ENCODE measurements at regions not wholly inside any gene's neighbourhood (a gene's known extent, or its start where the extent isn't known, plus 50 kb on each side); places are given as distances from the start of the nearest gene placed in this dataset.
"Not testable (repeated sequence)": the region's sequence is repeated elsewhere in the genome, so short reads cannot be mapped to it uniquely, and the experiment has no call there.

DNA sequence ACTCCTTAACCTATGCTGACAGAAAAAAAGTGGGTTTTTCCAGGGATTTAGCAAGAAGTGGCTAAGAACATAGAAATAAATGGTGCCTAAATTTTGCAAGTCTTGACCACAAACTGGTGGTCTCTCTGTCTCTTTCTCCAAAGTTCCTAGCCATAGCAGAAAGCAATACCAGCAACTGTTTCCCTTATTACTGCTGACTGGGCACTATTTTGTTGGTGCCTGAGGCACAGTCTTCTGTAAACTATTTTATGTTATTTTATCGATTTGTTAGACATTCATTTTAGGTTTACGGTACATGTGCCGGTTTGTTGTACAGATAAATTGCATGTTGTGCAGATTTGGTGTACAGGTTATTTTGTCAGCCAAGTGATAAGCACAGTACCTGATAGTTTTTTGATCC is 234.6 kb upstream of the TECRL start:
- no peaks in the 10 kb centered on the region for H3K27me3 ChIP-seq (ENCODE audit: insufficient read depth, poor library complexity, severe bottlenecking)
- H3K36me3 ChIP-seq (ENCODE audit: low read depth): no peaks in the 10 kb centered on the region
- no peaks in the 10 kb centered on the region for H3K4me1 ChIP-seq (ENCODE audit: insufficient read depth, poor library complexity, severe bottlenecking)
- ATAC-seq (ENCODE audit: low read depth) (no peak), DNase-seq (ENCODE audit: low spot score) (no peak)
- H3K9me3 ChIP-seq (ENCODE audit: severe bottlenecking): no peaks in the 10 kb centered on the region
- H3K4me3 ChIP-seq (ENCODE audit: severe bottlenecking): no peak overlapping the region
- TF ChIP-seq, protein P1, sequence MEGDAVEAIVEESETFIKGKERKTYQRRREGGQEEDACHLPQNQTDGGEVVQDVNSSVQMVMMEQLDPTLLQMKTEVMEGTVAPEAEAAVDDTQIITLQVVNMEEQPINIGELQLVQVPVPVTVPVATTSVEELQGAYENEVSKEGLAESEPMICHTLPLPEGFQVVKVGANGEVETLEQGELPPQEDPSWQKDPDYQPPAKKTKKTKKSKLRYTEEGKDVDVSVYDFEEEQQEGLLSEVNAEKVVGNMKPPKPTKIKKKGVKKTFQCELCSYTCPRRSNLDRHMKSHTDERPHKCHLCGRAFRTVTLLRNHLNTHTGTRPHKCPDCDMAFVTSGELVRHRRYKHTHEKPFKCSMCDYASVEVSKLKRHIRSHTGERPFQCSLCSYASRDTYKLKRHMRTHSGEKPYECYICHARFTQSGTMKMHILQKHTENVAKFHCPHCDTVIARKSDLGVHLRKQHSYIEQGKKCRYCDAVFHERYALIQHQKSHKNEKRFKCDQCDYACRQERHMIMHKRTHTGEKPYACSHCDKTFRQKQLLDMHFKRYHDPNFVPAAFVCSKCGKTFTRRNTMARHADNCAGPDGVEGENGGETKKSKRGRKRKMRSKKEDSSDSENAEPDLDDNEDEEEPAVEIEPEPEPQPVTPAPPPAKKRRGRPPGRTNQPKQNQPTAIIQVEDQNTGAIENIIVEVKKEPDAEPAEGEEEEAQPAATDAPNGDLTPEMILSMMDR (IDR thresholded peaks at IDR 0.05; ENCODE audit: poor library complexity, severe bottlenecking): no peak
- H3K27ac ChIP-seq (ENCODE audit: poor library complexity, severe bottlenecking): no peak overlapping the region

DNA sequence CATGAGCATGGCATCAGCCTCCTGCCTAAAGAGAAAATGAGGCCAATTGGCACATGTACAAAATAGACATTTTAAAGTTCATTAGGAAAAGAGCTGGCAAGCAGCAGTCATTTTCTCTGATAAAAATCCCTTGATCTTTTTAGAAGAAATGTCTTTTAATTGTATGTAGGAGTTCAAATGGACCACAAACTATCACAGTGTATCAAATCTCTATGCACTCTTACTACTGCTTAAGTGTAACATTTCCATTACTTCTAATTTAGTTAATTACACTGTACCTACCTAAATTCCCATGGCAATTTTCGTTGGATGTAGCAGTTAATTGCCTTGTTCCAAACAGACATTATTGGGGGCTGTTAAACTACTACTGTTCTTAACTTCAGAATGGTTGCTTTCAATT is 233.7 kb upstream of the TECRL start:
- Histone ChIP-seq H3K4me1 (ENCODE audit: insufficient read depth, poor library complexity, severe bottlenecking) (no peaks in the 10 kb centered on the region), H3K27ac (ENCODE audit: poor library complexity, severe bottlenecking) (no peak overlapping the region), H3K27me3 (ENCODE audit: insufficient read depth, poor library complexity, severe bottlenecking) (no peaks in the 10 kb centered on the region), H3K4me3 (ENCODE audit: severe bottlenecking) (no peak overlapping the region), H3K9me3 (ENCODE audit: severe bottlenecking) (no peaks in the 10 kb centered on the region), H3K36me3 (ENCODE audit: low read depth) (no peaks in the 10 kb centered on the region)
- DNase-seq (ENCODE audit: low spot score): no peak
- TF ChIP-seq, protein P1 (IDR thresholded peaks at IDR 0.05; ENCODE audit: poor library complexity, severe bottlenecking): no peak
- no peak for ATAC-seq (ENCODE audit: low read depth)

DNA sequence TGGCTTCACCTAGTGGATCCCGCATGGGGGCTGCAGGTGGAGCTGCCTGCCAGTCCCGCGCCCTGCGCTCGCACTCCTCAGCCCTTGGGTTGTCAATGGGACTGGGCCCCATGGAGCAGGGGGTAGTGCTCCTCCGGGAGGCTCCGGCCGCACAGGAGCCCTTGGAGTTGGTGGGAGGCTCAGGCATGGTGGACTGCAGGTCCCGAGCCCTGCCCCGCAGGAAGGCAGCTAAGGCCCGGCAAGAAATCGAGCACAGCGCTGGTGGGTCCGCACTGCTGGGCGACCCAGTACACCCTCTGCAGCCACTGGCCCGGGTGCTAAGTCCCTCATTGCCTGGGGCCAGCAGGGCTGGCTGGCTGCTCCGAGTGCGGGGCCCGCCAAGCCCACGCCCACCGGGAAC is 231.2 kb upstream of the TECRL start:
- not testable (repeated sequence) for DNase-seq (ENCODE audit: low spot score); H3K4me3 ChIP-seq (ENCODE audit: severe bottlenecking); H3K27me3 ChIP-seq (ENCODE audit: insufficient read depth, poor library complexity, severe bottlenecking); H3K36me3 ChIP-seq (ENCODE audit: low read depth); ATAC-seq (ENCODE audit: low read depth); H3K9me3 ChIP-seq (ENCODE audit: severe bottlenecking); H3K4me1 ChIP-seq (ENCODE audit: insufficient read depth, poor library complexity, severe bottlenecking); H3K27ac ChIP-seq (ENCODE audit: poor library complexity, severe bottlenecking)

DNA sequence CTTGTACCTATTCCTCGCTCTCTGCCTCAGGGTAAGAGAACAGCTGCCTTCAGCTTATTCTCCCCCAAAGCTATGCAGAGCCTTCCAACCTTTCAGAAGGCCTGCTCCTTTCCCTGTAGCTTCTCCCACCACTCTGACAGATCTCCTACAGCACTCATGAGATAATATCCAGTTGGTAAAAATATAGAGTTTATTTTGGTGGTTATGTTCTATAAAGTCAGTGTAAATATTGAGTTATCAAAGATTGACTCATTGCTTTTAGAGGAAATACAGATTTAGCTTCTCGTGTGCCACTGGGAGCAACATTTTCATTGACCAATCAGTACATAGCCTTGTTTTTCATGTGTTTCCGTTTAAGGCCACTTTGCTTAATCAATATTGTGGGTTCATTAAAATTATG is 216.2 kb upstream of the TECRL start:
- ATAC-seq (ENCODE audit: low read depth): no peak
- no peak for DNase-seq (ENCODE audit: low spot score)
- Histone ChIP-seq H3K27ac (ENCODE audit: poor library complexity, severe bottlenecking) (no peak overlapping the region), H3K27me3 (ENCODE audit: insufficient read depth, poor library complexity, severe bottlenecking) (no peaks in the 10 kb centered on the region), H3K4me3 (ENCODE audit: severe bottlenecking) (no peak overlapping the region), H3K36me3 (ENCODE audit: low read depth) (no peaks in the 10 kb centered on the region), H3K9me3 (ENCODE audit: severe bottlenecking) (no peaks in the 10 kb centered on the region), H3K4me1 (ENCODE audit: insufficient read depth, poor library complexity, severe bottlenecking) (no peaks in the 10 kb centered on the region)
- TF ChIP-seq, protein P1 (IDR thresholded peaks at IDR 0.05; ENCODE audit: poor library complexity, severe bottlenecking): no peak

DNA sequence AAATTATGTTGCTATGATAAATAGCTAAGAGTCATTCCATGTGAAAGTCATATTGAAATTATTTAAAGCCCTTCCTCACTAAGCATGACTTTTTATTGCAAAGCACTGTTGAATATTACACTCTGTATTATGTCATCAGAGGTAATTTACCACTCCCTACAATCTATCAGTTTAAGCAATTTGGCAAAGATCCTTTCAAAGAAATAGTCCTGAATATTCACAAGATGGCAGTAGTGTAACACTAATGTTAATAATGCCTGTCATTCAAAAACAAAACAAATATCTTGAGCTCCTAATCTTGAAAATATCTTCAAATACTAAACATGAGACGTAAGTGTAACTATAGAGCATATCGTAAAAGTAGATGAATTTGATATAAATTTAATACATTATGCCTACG is 208.6 kb upstream of the TECRL start:
- TF ChIP-seq, protein P1 (IDR thresholded peaks at IDR 0.05; ENCODE audit: poor library complexity, severe bottlenecking): peak; percentile 37
- Histone ChIP-seq H3K27ac (ENCODE audit: poor library complexity, severe bottlenecking) (no peak overlapping the region), H3K27me3 (ENCODE audit: insufficient read depth, poor library complexity, severe bottlenecking) (no peaks in the 10 kb centered on the region), H3K36me3 (ENCODE audit: low read depth) (no peaks in the 10 kb centered on the region), H3K4me1 (ENCODE audit: insufficient read depth, poor library complexity, severe bottlenecking) (no peaks in the 10 kb centered on the region), H3K4me3 (ENCODE audit: severe bottlenecking) (no peak overlapping the region), H3K9me3 (ENCODE audit: severe bottlenecking) (no peaks in the 10 kb centered on the region)
- peak; percentile 41; the same call in 2 of the 3 replicates for ATAC-seq (ENCODE audit: low read depth)
- no peak for DNase-seq (ENCODE audit: low spot score)
